HG03469 (cell line): ENCODE measurements at regions not wholly inside any gene's neighbourhood (a gene's known extent, or its start where the extent isn't known, plus 50 kb on each side); places are given as distances from the start of the nearest gene placed in this dataset.
"Not testable (repeated sequence)": the region's sequence is repeated elsewhere in the genome, so short reads cannot be mapped to it uniquely, and the experiment has no call there.

Experiments used
- ATAC-seq: cut with Tn5 transposase; IDR thresholded peaks from one replicate; pipeline ENCODE4 v1.9.1; 2021; ENCODE audit warnings: mild to moderate bottlenecking, moderate library complexity, moderate number of reproducible peaks; ENCODE audit not compliant: unreplicated experiment

DNA sequence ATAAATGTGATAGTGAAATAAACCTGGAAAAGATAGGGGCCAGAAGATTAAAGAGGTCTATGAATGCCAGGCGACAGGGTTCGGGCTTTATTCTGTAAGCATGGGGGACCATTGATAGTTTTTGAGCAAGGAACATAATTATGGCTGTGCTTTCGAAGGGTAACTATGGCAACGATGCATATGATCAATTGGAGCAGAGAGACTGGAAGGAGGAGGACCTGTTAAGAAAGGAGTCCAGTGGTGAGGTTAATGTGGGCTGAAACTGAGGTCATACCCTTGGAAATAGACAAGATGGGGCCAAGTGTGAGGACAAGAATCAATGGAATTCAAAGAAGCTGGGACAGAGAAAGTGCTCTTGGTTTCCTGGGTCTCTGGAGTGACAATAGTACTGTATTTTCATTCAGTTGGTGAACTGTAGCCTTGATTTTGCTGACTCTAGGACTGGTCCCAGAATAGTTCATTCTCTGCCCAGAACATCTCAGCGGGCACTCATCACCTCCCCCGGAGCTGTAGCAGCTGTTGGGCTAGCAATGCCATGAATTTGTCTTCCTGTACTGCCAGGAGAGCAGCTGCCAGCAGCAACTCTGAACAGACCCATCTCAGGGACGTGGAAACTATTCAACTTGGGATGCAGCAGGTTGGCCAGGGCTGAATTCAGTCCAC lies 108.4 kb downstream of the SRGAP2 start:
- ATAC-seq: not testable (repeated sequence)

GRCh38 chr1:206312274-206312665 lies 108.9 kb downstream of the SRGAP2 start:
- ATAC-seq: not testable (repeated sequence)

- ATAC-seq: not testable (repeated sequence)
Observed at GRCh38 chr1:206314951-206315636, 111.8 kb downstream of the SRGAP2 start.

DNA sequence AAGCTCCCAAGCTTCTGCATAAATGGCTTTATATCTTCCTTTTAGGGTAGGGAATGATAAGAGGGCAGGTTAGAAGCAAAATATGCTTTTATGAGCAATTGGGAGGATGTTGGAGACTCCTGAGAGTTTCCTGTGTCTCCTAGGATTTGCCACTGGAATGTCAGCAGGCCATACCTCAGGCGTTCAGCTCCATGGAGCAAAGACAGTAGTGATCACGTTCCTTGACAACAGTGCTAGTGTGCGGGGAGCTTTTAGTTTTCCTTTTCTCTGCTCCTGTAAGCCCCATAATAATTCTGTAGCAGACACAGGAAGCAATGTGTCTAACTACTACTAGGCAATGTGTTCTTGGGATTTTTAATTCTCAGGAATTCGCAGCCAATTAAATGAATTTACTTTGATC lies 113.6 kb downstream of the SRGAP2 start:
- not testable (repeated sequence) for ATAC-seq

DNA sequence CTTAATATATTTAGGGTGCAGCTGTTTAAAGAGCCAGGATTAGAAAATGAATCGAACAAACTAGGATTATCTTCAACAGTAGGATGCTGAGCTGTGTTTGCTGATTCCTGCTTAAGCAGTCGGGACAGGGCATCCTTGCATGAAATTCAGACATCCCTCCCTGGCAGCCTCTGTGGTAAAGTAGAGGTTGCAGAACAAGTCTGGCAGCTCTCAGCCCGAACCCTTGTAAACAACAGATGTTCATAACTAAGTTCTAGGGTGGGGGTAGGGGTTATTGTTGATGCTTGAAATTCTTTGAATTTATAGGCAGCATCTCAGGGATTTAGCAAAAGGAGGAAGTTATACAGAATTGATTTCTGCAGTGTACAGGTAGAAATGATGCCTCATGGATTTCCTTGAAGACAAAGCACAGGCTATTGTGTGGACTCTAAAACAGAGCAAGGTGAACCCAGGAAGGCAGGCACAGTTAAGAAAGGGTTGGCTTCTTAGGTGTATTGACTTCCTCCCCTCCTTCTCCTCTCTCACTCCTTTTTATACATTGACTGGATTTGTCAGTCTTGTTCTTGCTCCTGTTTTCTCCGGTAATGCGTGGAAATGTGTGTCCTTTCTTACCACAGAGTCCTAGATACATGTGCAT lies 114.7 kb downstream of the SRGAP2 start:
- ATAC-seq: not testable (repeated sequence)

- not testable (repeated sequence) for ATAC-seq
Observed at GRCh38 chr1:206320227-206320626, 116.9 kb downstream of the SRGAP2 start.

GRCh38 chr1:206326159-206326939 lies 123.0 kb downstream of the SRGAP2 start:
- not testable (repeated sequence) for ATAC-seq

GRCh38 chr1:206331597-206331996 lies 128.3 kb downstream of the SRGAP2 start:
- ATAC-seq: not testable (repeated sequence)

DNA sequence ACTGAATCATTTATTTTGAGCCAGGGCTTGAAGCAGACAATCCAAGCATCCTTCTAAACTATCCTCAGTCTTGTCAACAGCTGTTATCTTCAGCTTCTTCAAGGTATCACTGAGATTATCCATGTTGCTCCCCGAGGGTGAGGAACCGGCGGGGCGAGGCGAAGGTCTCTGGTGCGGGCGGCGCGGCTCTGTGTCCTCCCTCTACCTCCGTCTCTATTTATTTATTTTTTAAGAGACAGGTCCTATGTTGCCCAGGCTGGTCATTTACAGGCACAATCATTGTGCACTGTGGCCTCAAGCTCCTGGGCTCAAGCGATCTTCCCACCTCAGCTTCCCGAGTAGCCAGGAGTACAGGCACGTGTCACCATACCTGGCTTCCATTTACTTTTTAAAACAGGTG lies 130.0 kb downstream of the SRGAP2 start:
- ATAC-seq: not testable (repeated sequence)

- not testable (repeated sequence) for ATAC-seq
Observed at GRCh38 chr1:206333897-206334296, 130.6 kb downstream of the SRGAP2 start.

DNA sequence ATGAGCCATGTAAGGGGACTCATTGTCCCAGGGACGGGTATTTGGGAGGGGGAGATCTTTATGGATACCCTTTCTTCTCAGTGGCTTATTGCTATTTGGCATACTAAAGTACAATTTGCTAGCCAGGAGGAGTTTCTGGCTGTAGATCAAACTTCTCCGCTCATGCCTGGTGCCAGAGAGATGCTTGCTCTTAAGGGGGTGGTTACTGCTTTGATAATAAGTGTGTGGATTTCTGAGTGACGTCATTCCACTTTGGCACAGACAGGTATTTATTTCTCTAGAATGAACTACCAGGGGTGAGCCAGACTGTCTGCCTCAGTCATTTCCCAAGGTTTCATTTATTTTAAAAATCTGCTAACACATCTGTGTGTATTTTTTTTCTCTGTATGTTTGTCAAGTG lies 131.1 kb downstream of the SRGAP2 start:
- not testable (repeated sequence) for ATAC-seq

GRCh38 chr1:206335162-206335561 lies 131.8 kb downstream of the SRGAP2 start:
- ATAC-seq: not testable (repeated sequence)

GRCh38 chr1:206335875-206336846 lies 132.8 kb downstream of the SRGAP2 start:
- not testable (repeated sequence) for ATAC-seq

DNA sequence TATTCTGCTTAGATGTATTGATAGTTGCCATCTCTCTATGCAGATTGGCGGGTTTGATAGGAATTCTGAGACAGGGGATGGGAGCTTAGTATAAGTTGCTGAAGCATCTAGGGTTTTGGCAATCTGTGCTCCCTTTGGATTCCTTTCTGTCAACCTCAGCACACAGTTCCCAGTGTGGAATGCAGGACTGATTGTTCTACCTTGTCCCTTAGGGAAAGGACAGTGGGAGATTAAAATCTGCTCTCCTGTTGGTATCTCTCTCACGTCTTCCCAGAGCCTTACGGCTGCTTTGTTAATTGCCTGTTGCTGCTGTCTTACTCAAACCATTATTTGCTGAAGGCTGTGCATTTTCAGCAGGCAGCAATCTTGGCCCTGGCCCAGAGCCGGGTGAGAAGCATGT lies 133.3 kb upstream of the IKBKE start:
- ATAC-seq: not testable (repeated sequence)

GRCh38 chr1:206350493-206351275 lies 119.6 kb upstream of the IKBKE start:
- not testable (repeated sequence) for ATAC-seq

GRCh38 chr1:206351276-206352052 lies 118.8 kb upstream of the IKBKE start:
- ATAC-seq: not testable (repeated sequence)

DNA sequence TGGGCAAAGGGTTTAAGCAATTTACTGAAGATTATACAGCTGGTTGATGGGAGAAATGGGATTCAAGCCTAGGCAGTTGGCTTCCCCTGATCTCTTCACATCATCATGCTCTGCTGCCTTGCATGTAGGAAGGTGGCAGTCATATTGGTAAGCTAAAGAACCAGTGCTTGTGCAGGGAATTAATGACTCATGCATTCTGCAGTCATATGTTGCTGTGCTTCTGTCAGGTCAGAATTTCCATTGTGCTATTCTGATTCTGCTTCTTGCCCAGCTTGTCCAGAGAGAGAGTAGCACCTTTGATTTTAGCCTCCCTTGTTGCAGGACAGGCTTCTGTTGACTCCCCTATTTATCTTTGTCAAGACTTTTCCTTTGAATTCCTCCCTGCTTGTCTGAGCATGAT lies 114.0 kb upstream of the IKBKE start:
- ATAC-seq: peak; percentile 52

- not testable (repeated sequence) for ATAC-seq
Observed at GRCh38 chr1:206357962-206358361, 112.3 kb upstream of the IKBKE start.
